Kidney capillary endothelial cell (primary cell): ENCODE measurements at regions not wholly inside any gene's neighbourhood (a gene's known extent, or its start where the extent isn't known, plus 50 kb on each side); places are given as distances from the start of the nearest gene placed in this dataset.
"Not testable (repeated sequence)": the region's sequence is repeated elsewhere in the genome, so short reads cannot be mapped to it uniquely, and the experiment has no call there.

Source experiments
- DNase-seq: peaks from one replicate; pipeline ENCODE4 v3.0.0-alpha.2; 2018; ENCODE audit warnings: low spot score

DNA sequence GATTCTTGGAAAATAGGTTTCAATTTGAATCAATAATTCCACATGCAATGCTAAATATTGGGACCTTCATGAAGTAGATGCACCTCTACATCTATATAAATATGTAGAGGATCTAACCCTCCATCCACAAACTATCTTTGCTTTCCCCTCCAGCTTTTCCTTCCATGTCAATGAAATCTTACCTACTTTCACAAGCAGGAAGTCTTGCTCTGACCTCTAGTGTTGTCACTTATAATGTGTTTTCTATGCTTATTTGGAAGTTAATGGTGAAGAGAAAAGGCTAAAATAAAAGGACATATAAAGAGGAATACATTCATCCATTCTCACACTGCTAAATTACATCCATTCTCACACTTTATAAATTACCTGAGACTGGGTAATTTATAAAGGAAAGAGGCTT lies 472.7 kb upstream of the DIAPH2 start:
- DNase-seq: no peak

DNA sequence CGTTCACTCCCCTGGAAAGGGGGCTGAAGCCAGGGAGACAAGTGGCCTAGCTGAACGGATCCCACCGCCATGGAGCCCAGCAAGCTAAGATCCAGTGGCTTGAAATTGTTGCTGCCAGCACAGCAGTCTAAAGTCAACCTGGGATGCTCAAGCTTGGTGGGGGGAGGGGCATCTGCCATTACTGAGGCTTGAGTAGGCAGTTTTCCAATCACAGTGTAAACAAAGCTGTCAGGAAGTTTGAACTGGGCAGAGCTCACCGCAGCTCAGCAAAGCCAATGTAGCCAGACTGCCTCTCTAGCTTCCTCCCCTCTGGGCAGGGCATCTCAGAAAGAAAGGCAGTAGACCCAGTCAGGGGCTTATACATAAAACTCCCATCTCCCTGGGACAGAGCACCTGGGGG lies 470.0 kb upstream of the DIAPH2 start:
- DNase-seq: not testable (repeated sequence)

GRCh38 chrX:96224279-96224678 lies 460.4 kb upstream of the DIAPH2 start:
- no peak for DNase-seq

DNA sequence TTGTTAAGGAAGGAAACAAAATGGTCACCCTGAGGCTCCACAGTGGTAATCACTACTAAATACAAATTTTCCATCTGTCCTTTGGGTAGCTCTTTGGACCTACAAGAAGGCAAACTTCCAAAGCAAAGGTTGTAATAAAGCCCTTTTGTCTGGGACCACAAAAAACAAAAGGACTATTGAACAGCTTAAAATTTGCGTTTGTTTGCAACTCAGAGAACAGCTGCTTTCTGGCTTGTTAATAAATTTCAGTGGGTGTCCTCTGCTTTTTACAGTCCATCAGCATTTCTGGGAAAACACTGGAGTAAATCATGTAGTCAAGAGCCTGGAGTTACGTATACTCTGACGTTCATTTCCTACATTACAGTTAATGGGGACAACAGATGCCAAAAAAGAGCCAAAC lies 439.7 kb upstream of the DIAPH2 start:
- DNase-seq: no peak

GRCh38 chrX:96246436-96246835 lies 438.2 kb upstream of the DIAPH2 start:
- no peak for DNase-seq
